ENCODE measurements at regions not wholly inside any gene's neighbourhood (a gene's known extent, or its start where the extent isn't known, plus 50 kb on each side); places are given as distances from the start of the nearest gene placed in this dataset.

DNA sequence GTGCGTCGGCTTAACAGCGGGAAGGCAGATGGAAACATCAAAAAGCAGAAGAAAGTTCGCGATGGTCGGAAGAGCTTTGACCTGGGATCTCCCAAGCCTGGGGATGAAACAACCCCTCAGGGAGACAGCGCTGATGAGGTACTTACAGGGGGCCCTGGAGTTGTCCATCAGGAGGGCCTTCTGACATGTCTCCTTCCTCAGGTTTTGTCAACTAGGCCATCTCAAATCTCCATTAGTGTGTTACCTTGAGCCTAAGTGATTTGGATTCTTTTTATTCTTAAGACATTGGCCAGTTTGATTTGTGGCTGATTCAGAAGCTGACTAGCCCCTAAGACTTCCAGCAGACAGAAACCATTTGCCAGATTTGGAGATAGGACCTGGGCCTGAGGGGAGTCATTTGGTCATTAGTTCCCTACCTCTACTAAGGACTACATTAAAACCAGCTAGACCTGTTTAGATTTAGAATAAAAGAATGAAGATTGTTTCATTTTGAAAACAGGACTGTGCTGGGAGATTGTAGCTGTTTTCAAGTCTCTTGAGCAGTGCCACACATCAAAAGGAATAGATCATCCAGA lies 97.6 kb upstream of the UMPS start:
- TF ChIP-seq, protein P1, sequence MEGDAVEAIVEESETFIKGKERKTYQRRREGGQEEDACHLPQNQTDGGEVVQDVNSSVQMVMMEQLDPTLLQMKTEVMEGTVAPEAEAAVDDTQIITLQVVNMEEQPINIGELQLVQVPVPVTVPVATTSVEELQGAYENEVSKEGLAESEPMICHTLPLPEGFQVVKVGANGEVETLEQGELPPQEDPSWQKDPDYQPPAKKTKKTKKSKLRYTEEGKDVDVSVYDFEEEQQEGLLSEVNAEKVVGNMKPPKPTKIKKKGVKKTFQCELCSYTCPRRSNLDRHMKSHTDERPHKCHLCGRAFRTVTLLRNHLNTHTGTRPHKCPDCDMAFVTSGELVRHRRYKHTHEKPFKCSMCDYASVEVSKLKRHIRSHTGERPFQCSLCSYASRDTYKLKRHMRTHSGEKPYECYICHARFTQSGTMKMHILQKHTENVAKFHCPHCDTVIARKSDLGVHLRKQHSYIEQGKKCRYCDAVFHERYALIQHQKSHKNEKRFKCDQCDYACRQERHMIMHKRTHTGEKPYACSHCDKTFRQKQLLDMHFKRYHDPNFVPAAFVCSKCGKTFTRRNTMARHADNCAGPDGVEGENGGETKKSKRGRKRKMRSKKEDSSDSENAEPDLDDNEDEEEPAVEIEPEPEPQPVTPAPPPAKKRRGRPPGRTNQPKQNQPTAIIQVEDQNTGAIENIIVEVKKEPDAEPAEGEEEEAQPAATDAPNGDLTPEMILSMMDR (IDR thresholded peaks at IDR 0.05; ENCODE audit: low read depth, low read length) = no peak
- H3K9me3 ChIP-seq (ENCODE audit: severe bottlenecking) = no peaks in the 10 kb centered on the region
- no peak overlapping the region for H3K27ac ChIP-seq
- no peak overlapping the region for H3K4me3 ChIP-seq (ENCODE audit: low read depth, low read length)
- no peaks in the 10 kb centered on the region for H3K27me3 ChIP-seq (ENCODE audit: insufficient read depth, low read depth, severe bottlenecking)
- H3K36me3 ChIP-seq = peaks cover 13% of the 10 kb centered on the region
- DNase-seq = no peak

DNA sequence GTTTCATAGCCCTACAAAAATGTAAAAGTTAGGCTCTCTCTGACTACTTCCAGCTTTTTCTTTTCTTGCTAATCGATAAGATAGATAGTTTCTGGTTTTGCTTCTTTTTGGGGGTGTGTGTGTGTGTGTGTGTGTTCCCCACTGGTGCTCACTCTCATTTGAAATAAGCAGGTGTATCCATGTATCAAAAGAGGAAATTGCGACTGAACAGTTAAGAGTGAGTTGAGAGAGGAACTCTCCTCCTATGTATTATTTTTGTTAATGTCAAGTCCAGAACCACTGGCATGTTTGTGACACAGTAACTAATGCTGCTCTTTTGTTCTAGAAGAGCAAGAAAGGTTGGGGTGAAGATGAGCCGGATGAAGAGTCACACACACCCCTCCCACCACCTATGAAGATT lies 96.7 kb upstream of the UMPS start:
- TF ChIP-seq, protein P1 (IDR thresholded peaks at IDR 0.05; ENCODE audit: low read depth, low read length) = no peak
- Histone ChIP-seq H3K9me3 (ENCODE audit: severe bottlenecking) (no peaks in the 10 kb centered on the region), H3K36me3 (peaks cover 13% of the 10 kb centered on the region), H3K27ac (no peak overlapping the region), H3K4me3 (ENCODE audit: low read depth, low read length) (no peak overlapping the region), H3K27me3 (ENCODE audit: insufficient read depth, low read depth, severe bottlenecking) (no peaks in the 10 kb centered on the region)
- no peak for DNase-seq

DNA sequence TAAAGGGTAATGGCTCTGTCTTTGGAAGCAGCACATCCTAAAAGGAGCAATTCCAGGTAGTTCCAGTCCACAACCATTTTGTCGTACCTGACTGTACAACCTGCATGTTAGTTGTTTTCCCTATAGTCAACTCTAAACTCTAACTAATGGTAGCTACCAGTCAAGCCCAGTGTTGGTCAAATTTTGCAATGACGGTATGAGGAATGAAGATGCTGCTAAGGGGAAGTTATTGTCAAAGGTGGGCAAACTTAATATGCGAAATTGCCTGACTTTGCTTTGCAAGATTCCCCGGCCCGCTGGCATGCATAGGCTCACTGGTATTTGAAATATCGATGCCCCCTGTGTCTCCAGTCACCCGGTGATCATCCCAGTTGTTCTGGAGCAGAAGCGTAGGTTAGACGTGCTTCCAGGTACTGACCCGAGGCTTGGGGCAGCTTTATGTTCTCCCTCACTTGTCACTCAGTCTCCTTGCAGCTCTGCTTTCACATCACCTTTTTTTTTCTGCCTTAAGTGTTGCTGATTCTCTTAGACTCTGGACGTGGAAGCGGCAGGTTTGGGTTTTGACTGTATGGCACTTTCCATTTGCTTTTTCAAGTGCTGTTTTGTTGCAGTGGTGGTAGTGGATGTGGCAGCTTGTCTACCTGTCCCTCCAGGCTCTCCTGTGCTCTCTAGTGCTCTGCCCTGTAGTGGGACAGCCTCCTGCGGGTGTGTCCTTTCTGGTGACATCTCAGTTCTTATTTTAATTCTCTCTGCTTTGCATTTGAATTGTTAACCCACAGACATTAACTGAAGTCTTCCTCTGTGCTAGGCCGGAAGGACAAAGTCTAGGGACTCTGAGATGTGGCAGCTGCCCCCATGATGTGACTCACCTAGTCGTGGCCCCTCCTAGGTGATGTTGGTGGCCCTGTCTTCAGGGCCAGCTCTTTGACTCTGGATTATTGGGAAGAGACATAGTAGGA lies 95.8 kb upstream of the UMPS start:
- Histone ChIP-seq H3K27me3 (ENCODE audit: insufficient read depth, low read depth, severe bottlenecking) (no peaks in the 10 kb centered on the region), H3K4me3 (ENCODE audit: low read depth, low read length) (no peak overlapping the region), H3K9me3 (ENCODE audit: severe bottlenecking) (no peaks in the 10 kb centered on the region), H3K36me3 (peaks cover 13% of the 10 kb centered on the region), H3K27ac (no peak overlapping the region)
- TF ChIP-seq, protein P1 (IDR thresholded peaks at IDR 0.05; ENCODE audit: low read depth, low read length) = no peak
- DNase-seq = no peak

DNA sequence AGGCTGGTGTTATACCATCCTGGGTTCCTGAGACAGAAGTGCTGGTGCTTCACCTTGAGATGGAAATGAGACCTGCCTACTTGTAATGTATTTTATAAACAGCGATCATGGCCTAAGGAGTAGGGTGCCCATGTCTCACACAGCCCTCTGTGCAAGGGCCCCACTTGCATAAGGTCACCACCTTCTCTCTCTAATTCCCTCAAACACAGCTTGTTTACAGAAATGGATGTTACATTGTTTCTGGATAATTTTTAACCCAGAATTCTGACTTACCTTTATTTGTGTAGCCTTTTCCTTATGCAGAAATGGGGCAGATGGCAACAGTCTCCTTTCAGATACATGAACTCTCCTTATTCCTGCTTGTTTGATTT lies 95.1 kb upstream of the UMPS start:
- Histone ChIP-seq H3K27me3 (ENCODE audit: insufficient read depth, low read depth, severe bottlenecking) (no peaks in the 10 kb centered on the region), H3K36me3 (peaks cover 13% of the 10 kb centered on the region), H3K27ac (no peak overlapping the region), H3K4me3 (ENCODE audit: low read depth, low read length) (no peak overlapping the region), H3K9me3 (ENCODE audit: severe bottlenecking) (no peaks in the 10 kb centered on the region)
- TF ChIP-seq, protein P1 (IDR thresholded peaks at IDR 0.05; ENCODE audit: low read depth, low read length) = no peak
- DNase-seq = no peak

DNA sequence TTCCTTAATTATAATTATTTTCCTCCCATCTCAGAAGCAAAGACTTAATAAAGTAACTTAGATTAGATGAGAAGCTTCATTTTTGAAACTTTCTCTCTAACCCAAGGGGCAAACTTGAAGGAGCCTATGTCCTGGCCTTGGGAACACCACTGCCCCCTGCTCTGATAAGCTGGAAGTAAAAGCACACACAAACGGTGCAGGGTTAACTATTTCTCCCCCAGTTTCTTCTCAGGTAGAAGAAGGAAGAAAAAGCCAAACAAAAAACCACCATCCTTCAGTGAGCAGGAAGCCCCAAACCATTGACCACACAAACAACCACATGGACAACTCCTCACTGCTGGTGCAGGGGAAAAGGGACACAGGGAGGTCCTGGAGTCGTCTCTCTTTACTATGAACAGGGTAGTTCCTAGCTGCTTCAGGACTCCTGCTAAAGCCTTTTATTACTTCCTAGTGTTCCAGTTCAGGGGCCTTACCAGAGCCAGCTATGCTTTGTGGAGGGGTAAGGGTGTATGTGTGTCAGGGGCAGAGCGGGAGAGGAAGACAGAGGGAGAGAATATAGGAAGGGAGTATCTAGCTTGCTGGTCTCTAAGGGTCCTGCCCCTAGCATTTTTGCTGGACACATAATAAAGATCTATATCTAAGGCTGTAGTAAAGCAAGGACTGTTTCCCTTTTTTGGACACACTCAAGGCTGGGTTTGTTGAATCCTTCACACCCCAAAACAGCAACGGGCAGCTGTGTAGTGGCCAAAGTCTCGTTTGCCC lies 94.0 kb upstream of the UMPS start:
- no peak for DNase-seq
- Histone ChIP-seq H3K9me3 (ENCODE audit: severe bottlenecking) (no peaks in the 10 kb centered on the region), H3K27me3 (ENCODE audit: insufficient read depth, low read depth, severe bottlenecking) (no peaks in the 10 kb centered on the region), H3K36me3 (peaks cover 13% of the 10 kb centered on the region), H3K4me3 (ENCODE audit: low read depth, low read length) (no peak overlapping the region), H3K27ac (no peak overlapping the region)
- TF ChIP-seq, protein P1 (IDR thresholded peaks at IDR 0.05; ENCODE audit: low read depth, low read length) = no peak
